Gastrocnemius medialis (tissue), 4 donors: ENCODE measurements at regions not wholly inside any gene's neighbourhood (a gene's known extent, or its start where the extent isn't known, plus 50 kb on each side); places are given as distances from the start of the nearest gene placed in this dataset.

Source experiments
- CTCF ChIP-seq, 5 experiments: fragments of 450-650 bp in 3 of 5; fragments of 200-600 bp in 2 of 5; sonication (generic) in 2 of 5; IDR thresholded peaks in 4 of 5; conservative IDR thresholded peaks in 1 of 5; 1 replicate in 4 of 5; 2 replicates in 1 of 5; pipeline ENCODE4 v1.5.1; 2016 to 2019; ENCODE audit warnings: antibody characterized with exemption in 5 of 5, mild to moderate bottlenecking in 3 of 5, moderate library complexity in 3 of 5
- POLR2A ChIP-seq, 2 donors: fragments of 450-650 bp; IDR thresholded peaks; one replicate each; pipeline ENCODE4 v1.6.1; 2017; ENCODE audit warnings: antibody characterized with exemption in 2 of 2, mild to moderate bottlenecking in 2 of 2, moderate library complexity in 2 of 2

DNA sequence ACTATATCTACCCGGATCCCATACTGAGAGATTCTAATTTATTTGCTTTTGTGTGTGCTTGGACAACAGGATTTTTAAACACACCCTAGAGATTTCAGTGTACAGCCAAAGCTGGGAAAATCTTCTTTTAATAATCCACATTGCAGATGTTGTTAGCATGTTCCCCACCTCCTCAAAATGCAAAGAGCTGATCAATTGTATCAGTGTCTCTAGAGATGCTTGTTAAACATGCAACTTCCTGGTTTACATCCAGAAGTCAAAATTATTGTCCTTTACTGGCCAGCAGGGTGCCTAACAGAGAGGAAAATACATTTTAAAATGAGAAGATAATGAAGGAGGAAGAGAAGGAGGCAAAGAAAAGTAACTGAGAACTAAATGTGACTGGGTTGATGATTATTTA lies 793.3 kb downstream of the SEMA5A start:
- no peak for TF ChIP-seq CTCF (IDR thresholded peaks at IDR 0.05 in 4 of 5, conservative IDR thresholded peaks at IDR 0.05 in 1 of 5)
- no peak for TF ChIP-seq POLR2A (IDR thresholded peaks at IDR 0.05)
